K562 (cell line): ENCODE measurements at regions not wholly inside any gene's neighbourhood (a gene's known extent, or its start where the extent isn't known, plus 50 kb on each side); places are given as distances from the start of the nearest gene placed in this dataset.

ENCODE experiments used
- ATAC-seq: fragments of 200-7000 bp; cut with Tn5 transposase; 3 replicates; pipeline ENCODE4 v1.9.1; 2020; ENCODE audit warnings: moderate library complexity
- BruUV-seq: library from RNA; stranded (reverse); fragments of 400-500 nt; replicated peaks from 2 replicates; lab custom pipeline; 2021; lab: Mats Ljungman, UMichigan
- CTCF ChIA-PET: fragments of 300-600 bp; formaldehyde crosslinking; extraction: SDS; loops from one replicate; lab custom pipeline; 2021; ENCODE audit warnings: low intra/inter-chr PET ratio; lab: Yijun Ruan, JAX
- POLR2A ChIA-PET: fragments of 300-600, 350-650 bp; sonication (Branson Sonifier 250); formaldehyde crosslinking; extraction: SDS; loops from one replicate; lab custom pipeline; 2021; ENCODE audit warnings: antibody characterized with exemption, inconsistent platforms; lab: Yijun Ruan, JAX
- DNase-seq, 4 experiments: peaks; one replicate each; pipeline versions ENCODE4 v3.0.0 to v3.0.0-alpha.2; 2011 to 2018; ENCODE audit warnings: low spot score in 3 of 4, mixed read lengths in 3 of 4; ENCODE audit errors: extremely low read depth in 1 of 4
- FAIRE-seq: peaks from 2 replicates; lab custom pipeline; 2011; peaks lifted over from hg19 to GRCh38; lab: Jason Lieb, UNC
- H2AFZ ChIP-seq: 2 replicates; pipeline ENCODE4 v1.6.0; 2011; ENCODE audit warnings: low read depth, low read length, control low read depth, inconsistent platforms
- H3K27ac ChIP-seq: fragments of 200-600 bp; 3 replicates; pipeline ENCODE4 v1.8.0; 2011; ENCODE audit warnings: low read depth, mild to moderate bottlenecking, control low read depth, inconsistent platforms, low read length, moderate library complexity, mixed read lengths; ENCODE audit errors: extremely low read depth
- H3K27me3 ChIP-seq, 2 experiments: fragments of 300-600 bp in 1 of 2; 2 replicates in 1 of 2; 3 replicates in 1 of 2; pipeline versions ENCODE4 v1.6.0 to v1.8.0; 2011; ENCODE audit warnings: inconsistent platforms in 2 of 2, low read length in 2 of 2, mild to moderate bottlenecking in 1 of 2, mixed read lengths in 1 of 2, moderate library complexity in 1 of 2; ENCODE audit not compliant: control insufficient read depth in 2 of 2, insufficient read depth in 2 of 2
- H3K36me3 ChIP-seq: fragments of 300-600 bp; 3 replicates; pipeline ENCODE4 v1.8.0; 2011; ENCODE audit warnings: mild to moderate bottlenecking, low read length, inconsistent platforms; ENCODE audit not compliant: control insufficient read depth, insufficient read depth
- H3K4me1 ChIP-seq, 2 experiments: fragments of 200-600 bp in 1 of 2; replicated peaks in 1 of 2; 2 replicates in 1 of 2; 3 replicates in 1 of 2; pipeline versions ENCODE4 v1.5.1 to v1.8.0; 2011; ENCODE audit warnings: inconsistent platforms in 2 of 2, low read length in 2 of 2, mild to moderate bottlenecking in 1 of 2, mixed read lengths in 1 of 2, moderate library complexity in 1 of 2; ENCODE audit not compliant: control insufficient read depth in 2 of 2, insufficient read depth in 2 of 2
- H3K4me2 ChIP-seq: 2 replicates; pipeline ENCODE4 v1.6.1; 2011; ENCODE audit warnings: low read length, control low read depth, inconsistent platforms, mixed read lengths; ENCODE audit not compliant: insufficient read depth
- H3K4me3 ChIP-seq: fragments of 200-600 bp; sonication (generic), shearing (Covaris generic); 2 replicates; pipeline ENCODE4 v1.5.1; 2016; ENCODE audit warnings: control low read depth, inconsistent platforms
- H3K79me2 ChIP-seq: fragments of 200-600 bp; 3 replicates; pipeline ENCODE4 v1.8.0; 2011; ENCODE audit warnings: low read length, inconsistent platforms; ENCODE audit not compliant: control insufficient read depth, insufficient read depth
- H3K9ac ChIP-seq, 2 experiments: 2 replicates each; pipeline versions ENCODE4 v1.6.0 to v1.6.1; 2011; ENCODE audit warnings: low read depth in 2 of 2, low read length in 2 of 2, control low read depth in 1 of 2, inconsistent platforms in 1 of 2, mild to moderate bottlenecking in 1 of 2, mixed read lengths in 1 of 2; ENCODE audit not compliant: insufficient read depth in 1 of 2
- H3K9me1 ChIP-seq: one replicate; pipeline ENCODE4 v1.6.0; 2011; ENCODE audit warnings: inconsistent platforms, mild to moderate bottlenecking, low read length, moderate library complexity; ENCODE audit not compliant: control insufficient read depth, insufficient read depth
- H3K9me3 ChIP-seq: replicated peaks from 2 replicates; pipeline ENCODE4 v1.5.1; 2011; ENCODE audit warnings: low read depth, low read length, inconsistent platforms; ENCODE audit not compliant: control insufficient read depth, insufficient read depth
- H4K20me1 ChIP-seq: replicated peaks from 2 replicates; pipeline ENCODE4 v1.6.1; 2011; ENCODE audit warnings: low read length, inconsistent platforms, mixed read lengths; ENCODE audit not compliant: control insufficient read depth, insufficient read depth
- AFF4 ChIP-seq: sonication (generic); formaldehyde crosslinking; IDR thresholded peaks from 2 replicates; pipeline ENCODE4 v1.8.0; 2023; ENCODE audit warnings: mild to moderate bottlenecking, missing genetic modification reagents
- CEBPB ChIP-seq: fragments of 450-650 bp; IDR thresholded peaks from 2 replicates; pipeline ENCODE4 v1.6.1; 2016; ENCODE audit warnings: missing genetic modification characterization, missing compliant biosample characterization
- CTCF ChIP-seq, 3 experiments: IDR thresholded peaks in 2 of 3; conservative IDR thresholded peaks in 1 of 3; 2 replicates each; pipeline ENCODE4 v1.5.1; 2011 to 2012; ENCODE audit warnings: low read length in 3 of 3, mild to moderate bottlenecking in 3 of 3, control low read depth in 2 of 3, improper control_type of control experiment in 1 of 3, inconsistent platforms in 1 of 3, low read depth in 1 of 3, mixed read lengths in 1 of 3, moderate library complexity in 1 of 3; ENCODE audit not compliant: insufficient read depth in 2 of 3
- NCOA1 ChIP-seq: fragments of 450-650 bp; IDR thresholded peaks from 2 replicates; pipeline ENCODE4 v1.6.1; 2016; ENCODE audit warnings: low read depth
- NFE2L1 ChIP-seq: fragments of 450-650 bp; IDR thresholded peaks from 2 replicates; pipeline ENCODE4 v1.6.1; 2016; ENCODE audit warnings: missing genetic modification characterization, low read depth, mild to moderate bottlenecking, missing compliant biosample characterization, moderate library complexity, borderline replicate concordance
- PYGO2 ChIP-seq: fragments of 450-650 bp; IDR thresholded peaks from 2 replicates; pipeline ENCODE4 v1.6.1; 2016; ENCODE audit warnings: mild to moderate bottlenecking, missing genetic modification characterization, moderate library complexity, missing compliant biosample characterization
- RAD21 ChIP-seq, 2 experiments: fragments of 250-450 bp in 1 of 2; fragments of 450-650 bp in 1 of 2; sonication (Bioruptor Pico) in 1 of 2; formaldehyde crosslinking in 1 of 2; IDR thresholded peaks in 1 of 2; conservative IDR thresholded peaks in 1 of 2; 2 replicates each; pipeline versions ENCODE4 v1.4.0 to v1.8.0; 2020 to 2022; ENCODE audit warnings: mild to moderate bottlenecking in 2 of 2, moderate library complexity in 1 of 2
- RBM14 ChIP-seq: fragments of 200-400 bp; formaldehyde crosslinking; IDR thresholded peaks from 2 replicates; pipeline ENCODE4 v1.6.1; 2018; ENCODE audit warnings: low read depth, mild to moderate bottlenecking, low read length, moderate library complexity, borderline replicate concordance; ENCODE audit not compliant: insufficient read depth
- SRSF3 ChIP-seq: fragments of 200-400 bp; formaldehyde crosslinking; IDR thresholded peaks from 2 replicates; pipeline ENCODE4 v1.6.1; 2016; ENCODE audit warnings: mild to moderate bottlenecking, low read length, moderate library complexity; ENCODE audit not compliant: insufficient read depth
- ZNF282 ChIP-seq: sonication (generic); formaldehyde crosslinking; IDR thresholded peaks from 2 replicates; pipeline ENCODE4 v1.8.1; 2023; ENCODE audit warnings: missing genetic modification reagents
- WGBS: fragments of 100-300 bp; shearing (Covaris generic); methylation state at CpG from one replicate; pipeline ENCODE4 v1.1.6; 2016; ENCODE audit warnings: low coverage, mixed read lengths; ENCODE audit not compliant: insufficient coverage; ENCODE audit errors: missing lambda C conversion rate; 5-methylcytosine and 5-hydroxymethylcytosine counted together
- in situ Hi-C: fragments of 300-500 bp; cut with MboI; formaldehyde crosslinking; loops from 4 replicates; pipeline ENCODE4 v1.15.0; 2018; ENCODE audit warnings: inconsistent platforms, mixed read lengths
- intact Hi-C: fragments of 100-400 bp; cut with micrococcal nuclease; formaldehyde crosslinking; loops from 2 replicates; pipeline ENCODE4 v1.14.2; 2022
- TF ChIP-seq, protein P1 (sequence below): sonication (generic); formaldehyde crosslinking; IDR thresholded peaks from 2 replicates; pipeline ENCODE4 v1.8.1; 2023; ENCODE audit warnings: mild to moderate bottlenecking, missing genetic modification reagents

GRCh38 chr18:41395695-41396094 is 559.3 kb upstream of the PIK3C3 start (continued):
- TF ChIP-seq PYGO2 (tag) (no peak), AFF4 (CRISPR knock-in tag) (no peak)

- H3K4me3 ChIP-seq, result no peak overlapping the region
- no peak for ATAC-seq
- no peaks in the 10 kb centered on the region for H3K36me3 ChIP-seq
- H3K4me1 ChIP-seq, result no peaks in the 10 kb centered on the region
- DNase-seq, result peak in 2 of 4 experiments; percentile 7 to 22
- in situ Hi-C loops (no loop called here), intact Hi-C loops (no loop called here)
- POLR2A ChIA-PET, result no interaction called here
- H3K9me1 ChIP-seq, result no peaks in the 10 kb centered on the region
- no peaks in the 10 kb centered on the region for H3K79me2 ChIP-seq
- CTCF ChIA-PET, result no interaction called here
- no TSS peak for BruUV-seq
- no peaks in the 10 kb centered on the region for H4K20me1 ChIP-seq
- no peak overlapping the region for H2AFZ ChIP-seq
- no peak for FAIRE-seq
- WGBS, result 2% methylated on average over 12 of the region's 12 CpGs
- no peaks in the 10 kb centered on the region for H3K27me3 ChIP-seq
- no peak overlapping the region for H3K4me2 ChIP-seq
- no peaks in the 10 kb centered on the region for H3K9me3 ChIP-seq
- H3K27ac ChIP-seq, result no peak overlapping the region
- H3K9ac ChIP-seq, result no peak overlapping the region
- TF ChIP-seq CTCF (IDR thresholded peaks at IDR 0.05 in 2 of 3, conservative IDR thresholded peaks at IDR 0.05 in 1 of 3; ENCODE audit: insufficient read depth in 2 of 3, low read depth in 1 of 3, low read length in 3 of 3) (peak in 2 of 3 experiments; percentile 16 to 37; a peak in 4 of 6 replicates), RBM14 (no peak), NFE2L1 (tag) (no peak), RAD21 (CRISPR knock-in tag; conservative IDR thresholded peaks at IDR 0.05 in 1 of 2, IDR thresholded peaks at IDR 0.05 in 1 of 2) (peak; percentile 45 to 51), ZNF282 (no peak), SRSF3 (no peak), NCOA1 (no peak), CEBPB (tag) (no peak)
- TF ChIP-seq, protein P1, sequence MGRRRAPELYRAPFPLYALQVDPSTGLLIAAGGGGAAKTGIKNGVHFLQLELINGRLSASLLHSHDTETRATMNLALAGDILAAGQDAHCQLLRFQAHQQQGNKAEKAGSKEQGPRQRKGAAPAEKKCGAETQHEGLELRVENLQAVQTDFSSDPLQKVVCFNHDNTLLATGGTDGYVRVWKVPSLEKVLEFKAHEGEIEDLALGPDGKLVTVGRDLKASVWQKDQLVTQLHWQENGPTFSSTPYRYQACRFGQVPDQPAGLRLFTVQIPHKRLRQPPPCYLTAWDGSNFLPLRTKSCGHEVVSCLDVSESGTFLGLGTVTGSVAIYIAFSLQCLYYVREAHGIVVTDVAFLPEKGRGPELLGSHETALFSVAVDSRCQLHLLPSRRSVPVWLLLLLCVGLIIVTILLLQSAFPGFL, result no peak
Observed at GRCh38 chr18:41391616-41392595, 563.1 kb upstream of the PIK3C3 start.
